ENCODE measurements at regions not wholly inside any gene's neighbourhood (a gene's known extent, or its start where the extent isn't known, plus 50 kb on each side); places are given as distances from the start of the nearest gene placed in this dataset.
A peak's percentile ranks its signal among the peaks of the same experiment; 100 is the strongest.

DNA sequence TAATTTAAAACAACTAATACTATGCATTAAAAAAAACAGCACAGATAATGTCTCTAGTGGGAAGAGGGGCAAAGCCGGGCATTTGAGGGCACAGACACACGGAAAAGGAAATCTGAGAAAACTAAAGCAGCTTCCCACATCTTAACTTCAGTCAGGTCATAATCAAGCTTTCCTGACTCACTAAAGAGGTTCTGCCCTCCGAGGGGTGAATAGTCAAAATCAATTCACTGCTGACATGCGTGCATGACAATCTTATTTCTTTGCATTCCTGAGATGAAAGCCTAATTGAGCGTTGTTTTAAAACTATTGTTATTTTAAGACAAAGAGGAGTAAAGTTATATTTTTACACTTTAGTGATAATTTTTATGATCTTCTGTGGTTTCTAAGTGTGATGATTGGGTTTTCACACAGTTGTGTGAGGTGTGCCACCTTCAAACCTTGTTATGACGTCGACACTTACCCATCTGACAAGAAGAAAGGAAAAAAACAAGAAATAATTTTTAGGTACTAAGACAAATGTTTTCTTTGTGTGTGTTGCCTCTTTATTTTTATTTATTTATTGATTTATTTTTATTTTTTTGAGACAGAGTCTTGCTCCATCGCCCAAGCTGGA is 90.9 kb downstream of the GATA6 start:
- no peaks in the 10 kb centered on the region for H3K36me3 ChIP-seq
- no peaks in the 10 kb centered on the region for H3K9me3 ChIP-seq
- TF ChIP-seq, protein P1, sequence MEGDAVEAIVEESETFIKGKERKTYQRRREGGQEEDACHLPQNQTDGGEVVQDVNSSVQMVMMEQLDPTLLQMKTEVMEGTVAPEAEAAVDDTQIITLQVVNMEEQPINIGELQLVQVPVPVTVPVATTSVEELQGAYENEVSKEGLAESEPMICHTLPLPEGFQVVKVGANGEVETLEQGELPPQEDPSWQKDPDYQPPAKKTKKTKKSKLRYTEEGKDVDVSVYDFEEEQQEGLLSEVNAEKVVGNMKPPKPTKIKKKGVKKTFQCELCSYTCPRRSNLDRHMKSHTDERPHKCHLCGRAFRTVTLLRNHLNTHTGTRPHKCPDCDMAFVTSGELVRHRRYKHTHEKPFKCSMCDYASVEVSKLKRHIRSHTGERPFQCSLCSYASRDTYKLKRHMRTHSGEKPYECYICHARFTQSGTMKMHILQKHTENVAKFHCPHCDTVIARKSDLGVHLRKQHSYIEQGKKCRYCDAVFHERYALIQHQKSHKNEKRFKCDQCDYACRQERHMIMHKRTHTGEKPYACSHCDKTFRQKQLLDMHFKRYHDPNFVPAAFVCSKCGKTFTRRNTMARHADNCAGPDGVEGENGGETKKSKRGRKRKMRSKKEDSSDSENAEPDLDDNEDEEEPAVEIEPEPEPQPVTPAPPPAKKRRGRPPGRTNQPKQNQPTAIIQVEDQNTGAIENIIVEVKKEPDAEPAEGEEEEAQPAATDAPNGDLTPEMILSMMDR (IDR thresholded peaks at IDR 0.05), result no peak
- TF ChIP-seq POLR2A (IDR thresholded peaks at IDR 0.05) (no peak), POLR2AphosphoS5 (IDR thresholded peaks at IDR 0.05) (no peak)
- DNase-seq (ENCODE audit: low spot score in 2 of 2), result no peak
- no peaks in the 10 kb centered on the region for H3K4me1 ChIP-seq
- H3K27me3 ChIP-seq, result no peaks in the 10 kb centered on the region
- H3K27ac ChIP-seq, result no peak overlapping the region
- intact Hi-C loops (cut with DNase I; ENCODE audit: low total_unique reads), result no loop called here
- H3K4me3 ChIP-seq, result no peak overlapping the region

DNA sequence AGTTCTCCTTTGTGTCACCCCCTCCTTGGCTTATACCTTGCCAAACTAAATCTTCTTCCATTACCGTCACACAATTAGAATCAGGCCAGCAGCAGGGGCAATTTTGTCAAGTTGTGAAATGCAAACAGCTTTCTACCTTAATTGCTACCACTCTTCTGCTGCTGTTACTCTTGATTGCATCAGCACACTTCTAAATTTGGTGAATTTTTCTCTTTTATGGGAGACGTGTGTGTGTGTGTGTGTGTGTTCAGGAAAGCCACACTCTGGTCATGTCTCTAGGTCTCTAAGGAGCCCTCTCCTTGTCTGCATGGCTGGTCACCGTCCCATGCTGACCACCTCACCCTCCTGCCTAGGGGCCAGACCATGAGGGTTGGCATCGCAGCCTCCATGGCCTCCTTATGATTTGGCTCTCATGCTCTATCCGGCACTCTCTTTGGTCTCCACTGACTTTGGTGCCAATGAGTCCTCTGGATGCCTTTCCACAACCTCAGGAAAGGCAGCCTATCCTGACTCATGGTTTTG is 87.7 kb downstream of the GATA6 start:
- Histone ChIP-seq H3K4me1 (no peaks in the 10 kb centered on the region), H3K9me3 (no peaks in the 10 kb centered on the region), H3K36me3 (no peaks in the 10 kb centered on the region), H3K27me3 (no peaks in the 10 kb centered on the region), H3K27ac (no peak overlapping the region), H3K4me3 (no peak overlapping the region)
- no peak for DNase-seq (ENCODE audit: low spot score in 2 of 2)
- no peak for TF ChIP-seq POLR2A (IDR thresholded peaks at IDR 0.05)
- TF ChIP-seq, protein P1 (IDR thresholded peaks at IDR 0.05), result no peak
- no peak for TF ChIP-seq POLR2AphosphoS5 (IDR thresholded peaks at IDR 0.05)
- intact Hi-C loops (cut with DNase I; ENCODE audit: low total_unique reads), result no loop called here

DNA sequence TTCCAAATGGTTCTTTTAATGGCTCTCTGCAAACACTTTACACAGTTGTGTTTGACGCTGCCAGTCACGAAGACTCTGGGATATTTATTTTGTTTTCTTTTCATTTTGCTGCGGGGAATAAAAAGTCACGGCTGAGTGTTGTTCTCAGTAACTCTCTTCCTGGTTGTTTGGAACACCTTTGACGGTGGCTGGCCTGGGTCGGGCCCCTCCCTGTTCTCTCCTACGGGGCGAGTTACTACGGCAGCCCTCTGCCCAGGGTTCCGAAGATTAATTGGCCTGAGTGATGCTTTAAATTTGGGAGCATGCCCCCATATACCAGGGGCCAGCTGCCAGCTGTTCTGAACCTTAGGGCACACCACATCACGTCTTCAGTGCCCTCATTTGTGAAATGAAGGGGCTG is 84.7 kb downstream of the GATA6 start:
- no peak for DNase-seq (ENCODE audit: low spot score in 2 of 2)
- Histone ChIP-seq H3K4me3 (no peak overlapping the region), H3K27ac (peak overlapping the region in 1 of 2 donors; percentile 55), H3K4me1 (no peaks in the 10 kb centered on the region), H3K27me3 (no peaks in the 10 kb centered on the region), H3K9me3 (no peaks in the 10 kb centered on the region), H3K36me3 (no peaks in the 10 kb centered on the region)
- TF ChIP-seq POLR2AphosphoS5 (IDR thresholded peaks at IDR 0.05) (no peak), POLR2A (IDR thresholded peaks at IDR 0.05) (no peak)
- TF ChIP-seq, protein P1 (IDR thresholded peaks at IDR 0.05), result no peak
- intact Hi-C loops (cut with DNase I; ENCODE audit: low total_unique reads), result no loop called here

DNA sequence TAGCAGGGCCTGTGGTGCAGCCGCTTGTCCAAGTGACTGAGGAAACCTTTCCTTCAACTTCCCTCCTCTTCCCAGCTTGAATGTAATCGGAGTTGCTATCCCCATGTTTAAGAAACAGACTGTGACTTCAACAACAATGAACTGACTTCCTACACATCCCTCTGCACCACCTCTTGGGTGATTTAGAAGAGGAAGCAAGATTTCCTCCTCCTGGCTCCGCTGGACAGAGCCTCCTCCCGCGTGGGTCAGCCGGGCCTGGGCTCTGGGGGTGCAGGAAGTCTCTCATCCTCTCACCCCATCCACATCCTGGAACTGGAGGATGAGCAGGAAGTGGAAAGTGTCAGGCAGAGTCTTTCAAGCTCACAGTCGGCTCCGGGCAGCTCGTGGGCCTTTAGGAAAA is 84.3 kb downstream of the GATA6 start:
- peak overlapping the region in 1 of 2 donors; percentile 55 for H3K27ac ChIP-seq
- no peak for DNase-seq (ENCODE audit: low spot score in 2 of 2)

DNA sequence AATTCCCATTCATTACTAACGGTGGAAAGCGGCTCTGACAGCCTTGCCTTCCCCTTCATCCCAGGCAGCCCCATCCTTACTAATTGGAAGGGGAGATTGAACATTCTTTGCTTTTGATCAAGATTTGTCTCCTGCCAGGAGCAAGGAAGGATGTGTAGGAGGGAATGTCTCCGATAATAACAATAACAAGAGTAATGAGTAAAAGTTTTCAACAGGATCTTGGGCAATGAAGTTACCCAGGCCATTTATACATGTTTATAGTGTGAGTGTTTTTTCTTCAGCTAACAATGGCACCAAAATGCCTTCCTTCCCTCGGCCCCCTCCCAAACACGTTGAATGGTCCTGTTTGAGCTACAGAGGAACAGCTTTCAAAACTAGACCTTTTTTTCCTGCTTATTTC is 83.8 kb downstream of the GATA6 start:
- no peaks in the 10 kb centered on the region for H3K36me3 ChIP-seq
- H3K9me3 ChIP-seq, result no peaks in the 10 kb centered on the region
- H3K4me3 ChIP-seq, result no peak overlapping the region
- no peaks in the 10 kb centered on the region for H3K27me3 ChIP-seq
- intact Hi-C loops (cut with DNase I; ENCODE audit: low total_unique reads), result no loop called here
- no peaks in the 10 kb centered on the region for H3K4me1 ChIP-seq
- H3K27ac ChIP-seq, result peak overlapping the region in 1 of 2 donors; percentile 55
- no peak for TF ChIP-seq POLR2A (IDR thresholded peaks at IDR 0.05)
- DNase-seq (ENCODE audit: low spot score in 2 of 2), result no peak

More for the DNA sequence above, 84.3 kb downstream of the GATA6 start:
- no peak overlapping the region for H3K4me3 ChIP-seq
- no peaks in the 10 kb centered on the region for H3K4me1 ChIP-seq
- TF ChIP-seq, protein P1 (IDR thresholded peaks at IDR 0.05), result no peak
- TF ChIP-seq POLR2AphosphoS5 (IDR thresholded peaks at IDR 0.05) (no peak), POLR2A (IDR thresholded peaks at IDR 0.05) (no peak)
- intact Hi-C loops (cut with DNase I; ENCODE audit: low total_unique reads), result no loop called here
- H3K27me3 ChIP-seq, result no peaks in the 10 kb centered on the region
- no peaks in the 10 kb centered on the region for H3K36me3 ChIP-seq
- H3K9me3 ChIP-seq, result no peaks in the 10 kb centered on the region
